ENCODE measurements at regions not wholly inside any gene's neighbourhood (a gene's known extent, or its start where the extent isn't known, plus 50 kb on each side); places are given as distances from the start of the nearest gene placed in this dataset.

GRCh38 chr6:14786008-14786407 lies 459.9 kb upstream of the JARID2 start:
- Histone ChIP-seq H3K79me2 (ENCODE audit: control insufficient read depth, insufficient read depth, low read length) (no peaks in the 10 kb centered on the region), H3K9ac (ENCODE audit: insufficient read depth, low read length) (no peak overlapping the region), H3K27ac (ENCODE audit: insufficient read depth, low read length) (no peak overlapping the region), H3K27me3 (ENCODE audit: control insufficient read depth, insufficient read depth, low read length) (no peaks in the 10 kb centered on the region), H4K20me1 (ENCODE audit: control insufficient read depth, extremely low read depth, insufficient read depth, low read length) (no peaks in the 10 kb centered on the region), H3K4me1 (ENCODE audit: control insufficient read depth, extremely low read depth, insufficient read depth, low read length) (no peaks in the 10 kb centered on the region), H3K4me2 (ENCODE audit: extremely low read depth, insufficient read depth, low read length) (no peak overlapping the region), H3K36me3 (ENCODE audit: control insufficient read depth, insufficient read depth, low read length) (no peaks in the 10 kb centered on the region), H3K4me3 (replicated peaks in 1 of 4; ENCODE audit: control extremely low read depth in 1 of 4, insufficient read depth in 1 of 4, low read depth in 3 of 4, low read length in 4 of 4) (no peak overlapping the region), H2AFZ (ENCODE audit: low read length) (no peak overlapping the region), H3K9me3 (ENCODE audit: control insufficient read depth, insufficient read depth, low read depth, low read length) (no peaks in the 10 kb centered on the region)
- TF ChIP-seq EZH2 (IDR thresholded peaks at IDR 0.05; ENCODE audit: low read length, missing control alignments): no peak
- TF ChIP-seq CTCF (conservative IDR thresholded peaks at IDR 0.05 in 1 of 2, IDR thresholded peaks at IDR 0.05 in 1 of 2; ENCODE audit: low read depth in 1 of 2, low read length in 2 of 2): no peak
- no peak for DNase-seq (ENCODE audit: low read depth in 2 of 2)

- no peaks in the 10 kb centered on the region for H3K79me2 ChIP-seq (ENCODE audit: control insufficient read depth, insufficient read depth, low read length)
- no peaks in the 10 kb centered on the region for H3K36me3 ChIP-seq (ENCODE audit: control insufficient read depth, insufficient read depth, low read length)
- no peak overlapping the region for H2AFZ ChIP-seq (ENCODE audit: low read length)
- no peak overlapping the region for H3K9ac ChIP-seq (ENCODE audit: insufficient read depth, low read length)
- H3K9me3 ChIP-seq (ENCODE audit: control insufficient read depth, insufficient read depth, low read depth, low read length): no peaks in the 10 kb centered on the region
- no peak overlapping the region for H3K4me3 ChIP-seq (replicated peaks in 1 of 4; ENCODE audit: control extremely low read depth in 1 of 4, insufficient read depth in 1 of 4, low read depth in 3 of 4, low read length in 4 of 4)
- no peaks in the 10 kb centered on the region for H3K4me1 ChIP-seq (ENCODE audit: control insufficient read depth, extremely low read depth, insufficient read depth, low read length)
- TF ChIP-seq CTCF (conservative IDR thresholded peaks at IDR 0.05 in 1 of 2, IDR thresholded peaks at IDR 0.05 in 1 of 2; ENCODE audit: low read depth in 1 of 2, low read length in 2 of 2) (no peak), EZH2 (IDR thresholded peaks at IDR 0.05; ENCODE audit: low read length, missing control alignments) (no peak)
- no peaks in the 10 kb centered on the region for H4K20me1 ChIP-seq (ENCODE audit: control insufficient read depth, extremely low read depth, insufficient read depth, low read length)
- H3K4me2 ChIP-seq (ENCODE audit: extremely low read depth, insufficient read depth, low read length): no peak overlapping the region
- no peaks in the 10 kb centered on the region for H3K27me3 ChIP-seq (ENCODE audit: control insufficient read depth, insufficient read depth, low read length)
- no peak for DNase-seq (ENCODE audit: low read depth in 2 of 2)
- H3K27ac ChIP-seq (ENCODE audit: insufficient read depth, low read length): no peak overlapping the region
Observed at GRCh38 chr6:14786455-14786854, 459.4 kb upstream of the JARID2 start.

GRCh38 chr6:14787250-14787649 lies 458.6 kb upstream of the JARID2 start:
- no peak for TF ChIP-seq CTCF (conservative IDR thresholded peaks at IDR 0.05 in 1 of 2, IDR thresholded peaks at IDR 0.05 in 1 of 2; ENCODE audit: low read depth in 1 of 2, low read length in 2 of 2)
- no peak for TF ChIP-seq EZH2 (IDR thresholded peaks at IDR 0.05; ENCODE audit: low read length, missing control alignments)
- no peak for DNase-seq (ENCODE audit: low read depth in 2 of 2)

More at GRCh38 chr6:14787250-14787649, 458.6 kb upstream of the JARID2 start:
- H3K4me3 ChIP-seq (replicated peaks in 1 of 4; ENCODE audit: control extremely low read depth in 1 of 4, insufficient read depth in 1 of 4, low read depth in 3 of 4, low read length in 4 of 4): no peak overlapping the region
- no peak overlapping the region for H3K4me2 ChIP-seq (ENCODE audit: extremely low read depth, insufficient read depth, low read length)
- no peaks in the 10 kb centered on the region for H3K36me3 ChIP-seq (ENCODE audit: control insufficient read depth, insufficient read depth, low read length)
- H3K27me3 ChIP-seq (ENCODE audit: control insufficient read depth, insufficient read depth, low read length): no peaks in the 10 kb centered on the region
- H4K20me1 ChIP-seq (ENCODE audit: control insufficient read depth, extremely low read depth, insufficient read depth, low read length): no peaks in the 10 kb centered on the region
- no peaks in the 10 kb centered on the region for H3K79me2 ChIP-seq (ENCODE audit: control insufficient read depth, insufficient read depth, low read length)
- no peak overlapping the region for H3K27ac ChIP-seq (ENCODE audit: insufficient read depth, low read length)
- no peaks in the 10 kb centered on the region for H3K9me3 ChIP-seq (ENCODE audit: control insufficient read depth, insufficient read depth, low read depth, low read length)
- H3K9ac ChIP-seq (ENCODE audit: insufficient read depth, low read length): no peak overlapping the region
- no peak overlapping the region for H2AFZ ChIP-seq (ENCODE audit: low read length)
- H3K4me1 ChIP-seq (ENCODE audit: control insufficient read depth, extremely low read depth, insufficient read depth, low read length): no peaks in the 10 kb centered on the region
